RWPE1 (cell line): ENCODE measurements at regions not wholly inside any gene's neighbourhood (a gene's known extent, or its start where the extent isn't known, plus 50 kb on each side); places are given as distances from the start of the nearest gene placed in this dataset.

Source experiments
- CTCF ChIA-PET: fragments of 350-600 bp; sonication (Branson Sonifier 250); formaldehyde crosslinking; extraction: SDS; loops from one replicate; lab custom pipeline; 2021; lab: Yijun Ruan, JAX
- POLR2A ChIA-PET: fragments of 400-600 bp; formaldehyde crosslinking; extraction: SDS; loops from one replicate; lab custom pipeline; 2020; ENCODE audit warnings: antibody characterized with exemption; ENCODE audit not compliant: low non-redundant PET; lab: Yijun Ruan, JAX
- DNase-seq: peaks from one replicate; pipeline ENCODE4 v3.0.0; 2012; ENCODE audit warnings: low spot score
- H3K27ac ChIP-seq: fragments of 450-650 bp; 2 replicates; pipeline ENCODE4 v1.5.1; 2017
- CTCF ChIP-seq: fragments of 450-650 bp; conservative IDR thresholded peaks from 2 replicates; pipeline ENCODE4 v1.5.1; 2017; ENCODE audit warnings: low read depth, mild to moderate bottlenecking

- POLR2A ChIA-PET = no interaction called here
These were observed 207.2 kb downstream of the ERCC6L2 start for GRCh38 chr9:96082516-96083232.

GRCh38 chr9:96080364-96080763, 204.9 kb downstream of the ERCC6L2 start:
- CTCF ChIA-PET = interaction anchor here (0.6 to 1.8 kb wide), 3 partner anchors 9 to 1950 kb away, joined by 3 to 7 read pairs (median 4); no protein-coding TSS in a partner anchor
- no peak for TF ChIP-seq CTCF
- POLR2A ChIA-PET = no interaction called here
- DNase-seq = peak; percentile 99
- peak overlapping the region; percentile 85 for H3K27ac ChIP-seq

More at GRCh38 chr9:96082516-96083232, 207.2 kb downstream of the ERCC6L2 start:
- no peak overlapping the region for H3K27ac ChIP-seq
- CTCF ChIA-PET = no interaction called here
- no peak for TF ChIP-seq CTCF
- no peak for DNase-seq

GRCh38 chr9:96079779-96080178, 204.3 kb downstream of the ERCC6L2 start:
- DNase-seq = no peak
- ChIA-PET POLR2A (no interaction called here), CTCF (interaction anchor here (0.6 to 1.8 kb wide), 2 partner anchors 152 to 1949 kb away, joined by 3 to 4 read pairs; no protein-coding TSS in a partner anchor)
- no peak for TF ChIP-seq CTCF
- H3K27ac ChIP-seq = no peak overlapping the region

- DNase-seq = no peak
- no peak for TF ChIP-seq CTCF
- POLR2A ChIA-PET = no interaction called here
- CTCF ChIA-PET = interaction anchor here (0.5 kb wide), 1 partner anchor 152 kb away, joined by 3 read pairs; no protein-coding TSS in a partner anchor
- no peak overlapping the region for H3K27ac ChIP-seq
These were observed 203.5 kb downstream of the ERCC6L2 start for GRCh38 chr9:96078897-96079490.

GRCh38 chr9:96075757-96076156, 200.3 kb downstream of the ERCC6L2 start:
- ChIA-PET CTCF (interaction anchor here (0.6 to 0.7 kb wide), 2 partner anchors 66 to 142 kb away, joined by 3 to 6 read pairs; no protein-coding TSS in a partner anchor), POLR2A (no interaction called here)
- TF ChIP-seq CTCF = no peak

GRCh38 chr9:96075111-96075510, 199.6 kb downstream of the ERCC6L2 start:
- DNase-seq = no peak
- TF ChIP-seq CTCF = no peak
- ChIA-PET CTCF (interaction anchor here (0.5 to 0.7 kb wide), 2 partner anchors 10 to 142 kb away, joined by 3 to 4 read pairs; no protein-coding TSS in a partner anchor), POLR2A (no interaction called here)
- H3K27ac ChIP-seq = no peak overlapping the region

More at GRCh38 chr9:96075757-96076156, 200.3 kb downstream of the ERCC6L2 start:
- no peak overlapping the region for H3K27ac ChIP-seq
- no peak for DNase-seq
